Stomach (tissue), 4 donors: ENCODE measurements at regions not wholly inside any gene's neighbourhood (a gene's known extent, or its start where the extent isn't known, plus 50 kb on each side); places are given as distances from the start of the nearest gene placed in this dataset.

Experiments
- POLR2A ChIP-seq, 4 donors: fragments of 450-650 bp; IDR thresholded peaks; one replicate each; pipeline ENCODE4 v1.6.1; 2016; ENCODE audit warnings: antibody characterized with exemption in 4 of 4, control low read depth in 2 of 4, mild to moderate bottlenecking in 1 of 4, moderate library complexity in 1 of 4
- POLR2AphosphoS5 ChIP-seq, 3 donors: sonication (generic); formaldehyde crosslinking; IDR thresholded peaks; one replicate each; pipeline ENCODE4 v1.6.1; 2016; ENCODE audit warnings: antibody characterized with exemption in 3 of 3
- TF ChIP-seq, protein P1 (sequence below), 7 experiments: fragments of 450-650 bp in 4 of 7; fragments of 200-600 bp in 3 of 7; sonication (generic) in 3 of 7; IDR thresholded peaks; one replicate each; pipeline ENCODE4 v1.5.1; 2016 to 2019; ENCODE audit warnings: antibody characterized with exemption in 7 of 7, control low read depth in 2 of 7, mild to moderate bottlenecking in 1 of 7

DNA sequence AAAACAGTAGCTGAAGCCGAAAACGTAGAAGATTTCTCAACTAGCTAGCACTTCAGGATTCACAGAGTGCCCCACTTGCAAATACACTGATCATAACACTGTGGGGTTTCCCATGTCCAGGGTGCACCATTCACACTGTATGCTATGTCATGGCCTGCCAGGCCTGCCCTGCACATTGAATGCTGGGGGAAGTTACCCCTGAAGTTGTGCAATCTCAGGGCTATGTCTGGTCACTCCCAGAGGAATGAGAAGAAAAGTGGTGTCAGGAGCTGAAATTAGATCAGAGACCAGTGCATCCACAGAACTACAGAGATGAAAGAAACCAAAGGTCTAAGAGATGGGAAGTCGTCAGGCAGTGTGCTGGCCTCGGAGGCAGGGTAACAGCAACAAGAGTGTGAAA lies 196.8 kb downstream of the RAP2A start:
- TF ChIP-seq, protein P1, sequence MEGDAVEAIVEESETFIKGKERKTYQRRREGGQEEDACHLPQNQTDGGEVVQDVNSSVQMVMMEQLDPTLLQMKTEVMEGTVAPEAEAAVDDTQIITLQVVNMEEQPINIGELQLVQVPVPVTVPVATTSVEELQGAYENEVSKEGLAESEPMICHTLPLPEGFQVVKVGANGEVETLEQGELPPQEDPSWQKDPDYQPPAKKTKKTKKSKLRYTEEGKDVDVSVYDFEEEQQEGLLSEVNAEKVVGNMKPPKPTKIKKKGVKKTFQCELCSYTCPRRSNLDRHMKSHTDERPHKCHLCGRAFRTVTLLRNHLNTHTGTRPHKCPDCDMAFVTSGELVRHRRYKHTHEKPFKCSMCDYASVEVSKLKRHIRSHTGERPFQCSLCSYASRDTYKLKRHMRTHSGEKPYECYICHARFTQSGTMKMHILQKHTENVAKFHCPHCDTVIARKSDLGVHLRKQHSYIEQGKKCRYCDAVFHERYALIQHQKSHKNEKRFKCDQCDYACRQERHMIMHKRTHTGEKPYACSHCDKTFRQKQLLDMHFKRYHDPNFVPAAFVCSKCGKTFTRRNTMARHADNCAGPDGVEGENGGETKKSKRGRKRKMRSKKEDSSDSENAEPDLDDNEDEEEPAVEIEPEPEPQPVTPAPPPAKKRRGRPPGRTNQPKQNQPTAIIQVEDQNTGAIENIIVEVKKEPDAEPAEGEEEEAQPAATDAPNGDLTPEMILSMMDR (IDR thresholded peaks at IDR 0.05), result no peak
- TF ChIP-seq POLR2A (IDR thresholded peaks at IDR 0.05) (no peak), POLR2AphosphoS5 (IDR thresholded peaks at IDR 0.05) (no peak)
